ENCODE measurements at regions not wholly inside any gene's neighbourhood (a gene's known extent, or its start where the extent isn't known, plus 50 kb on each side); places are given as distances from the start of the nearest gene placed in this dataset.

DNA sequence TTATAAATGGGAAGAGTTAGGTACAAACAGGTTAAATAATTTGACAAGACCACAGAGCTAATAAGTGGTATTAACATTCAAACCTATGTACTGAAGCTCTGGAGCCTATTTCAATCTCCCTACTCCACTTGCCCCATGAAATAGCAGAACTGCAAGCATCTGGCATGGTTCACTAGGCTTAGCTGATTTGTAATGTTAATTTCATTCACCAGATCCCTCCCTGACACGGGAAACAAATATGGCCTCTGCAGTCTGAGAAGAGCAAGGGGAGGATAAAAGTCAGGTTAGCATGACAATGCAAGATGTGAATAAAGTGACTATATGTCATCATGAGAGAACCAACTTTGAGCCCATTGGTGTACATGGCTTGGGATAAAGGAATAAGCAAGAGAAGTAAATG is 428.8 kb downstream of the BRINP1 start:
- H3K9me1 ChIP-seq (ENCODE audit: control insufficient read depth, extremely low read depth, insufficient read depth, low read length), result no peaks in the 10 kb centered on the region
- no peak overlapping the region for H3K4me2 ChIP-seq (ENCODE audit: control insufficient read depth, extremely low read depth, insufficient read depth, low read depth, low read length)
- dilution Hi-C loops (cut with MboI; ENCODE audit: extremely low pct_ligation_motif_present, low sequenced_read_pairs), result no loop called here
- no peaks in the 10 kb centered on the region for H3K79me2 ChIP-seq (ENCODE audit: control insufficient read depth, insufficient read depth, low read length)
- FAIRE-seq (no peak), DNase-seq (ENCODE audit: low read depth, low spot score) (no peak)
- no peaks in the 10 kb centered on the region for H3K9me3 ChIP-seq (ENCODE audit: control insufficient read depth, low read depth, low read length)
- H4K20me1 ChIP-seq (ENCODE audit: control insufficient read depth, extremely low read depth, insufficient read depth, low read length), result no peaks in the 10 kb centered on the region
- no peak overlapping the region for H3K9ac ChIP-seq (ENCODE audit: control insufficient read depth, extremely low read depth, insufficient read depth, low read length)
- H3K4me3 ChIP-seq (ENCODE audit: control insufficient read depth in 2 of 3, extremely low read depth in 1 of 3, insufficient read depth in 2 of 3, low read depth in 1 of 3, low read length in 3 of 3), result no peak overlapping the region
- H3K4me1 ChIP-seq (ENCODE audit: control insufficient read depth, extremely low read depth, insufficient read depth, low read length), result no peaks in the 10 kb centered on the region
- H3K27me3 ChIP-seq (ENCODE audit: control insufficient read depth, extremely low read depth, insufficient read depth, low read length), result no peaks in the 10 kb centered on the region
- no peak overlapping the region for H2AFZ ChIP-seq (ENCODE audit: control insufficient read depth, low read length)
- no peak overlapping the region for H3K27ac ChIP-seq (ENCODE audit: control insufficient read depth, insufficient read depth, low read length)
- TF ChIP-seq, protein P1, sequence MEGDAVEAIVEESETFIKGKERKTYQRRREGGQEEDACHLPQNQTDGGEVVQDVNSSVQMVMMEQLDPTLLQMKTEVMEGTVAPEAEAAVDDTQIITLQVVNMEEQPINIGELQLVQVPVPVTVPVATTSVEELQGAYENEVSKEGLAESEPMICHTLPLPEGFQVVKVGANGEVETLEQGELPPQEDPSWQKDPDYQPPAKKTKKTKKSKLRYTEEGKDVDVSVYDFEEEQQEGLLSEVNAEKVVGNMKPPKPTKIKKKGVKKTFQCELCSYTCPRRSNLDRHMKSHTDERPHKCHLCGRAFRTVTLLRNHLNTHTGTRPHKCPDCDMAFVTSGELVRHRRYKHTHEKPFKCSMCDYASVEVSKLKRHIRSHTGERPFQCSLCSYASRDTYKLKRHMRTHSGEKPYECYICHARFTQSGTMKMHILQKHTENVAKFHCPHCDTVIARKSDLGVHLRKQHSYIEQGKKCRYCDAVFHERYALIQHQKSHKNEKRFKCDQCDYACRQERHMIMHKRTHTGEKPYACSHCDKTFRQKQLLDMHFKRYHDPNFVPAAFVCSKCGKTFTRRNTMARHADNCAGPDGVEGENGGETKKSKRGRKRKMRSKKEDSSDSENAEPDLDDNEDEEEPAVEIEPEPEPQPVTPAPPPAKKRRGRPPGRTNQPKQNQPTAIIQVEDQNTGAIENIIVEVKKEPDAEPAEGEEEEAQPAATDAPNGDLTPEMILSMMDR (optimal IDR thresholded peaks at IDR 0.05 in 1 of 3, IDR thresholded peaks at IDR 0.05 in 1 of 3, conservative IDR thresholded peaks at IDR 0.05 in 1 of 3; ENCODE audit: extremely low read depth in 1 of 3, insufficient read depth in 2 of 3, low read length in 3 of 3), result no peak
- no peak for TF ChIP-seq EZH2 (IDR thresholded peaks at IDR 0.05; ENCODE audit: low read length)
- no peaks in the 10 kb centered on the region for H3K36me3 ChIP-seq (ENCODE audit: control insufficient read depth in 2 of 2, extremely low read depth in 1 of 2, insufficient read depth in 2 of 2, low read length in 2 of 2)

DNA sequence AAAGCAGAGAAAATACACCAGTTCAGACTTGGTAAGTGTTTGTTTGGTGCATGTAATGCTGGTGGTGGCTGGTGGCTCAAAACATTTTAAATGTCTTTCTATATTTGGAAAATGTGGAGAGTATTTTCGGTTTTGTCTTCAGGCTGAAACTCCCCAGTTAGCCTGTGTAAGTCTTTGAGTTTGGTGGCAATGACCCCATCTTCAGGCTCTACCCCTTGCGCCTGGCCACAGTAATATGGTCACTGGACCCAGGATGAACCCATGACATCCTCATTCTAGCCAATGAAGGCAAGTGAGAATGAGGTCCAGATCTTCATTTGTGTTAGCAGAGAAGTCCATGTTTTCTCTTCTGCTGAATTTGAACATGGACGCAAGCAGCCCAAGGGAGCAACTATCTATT is 422.6 kb downstream of the BRINP1 start:
- no peak overlapping the region for H3K4me2 ChIP-seq (ENCODE audit: control insufficient read depth, extremely low read depth, insufficient read depth, low read depth, low read length)
- H3K9me3 ChIP-seq (ENCODE audit: control insufficient read depth, low read depth, low read length), result no peaks in the 10 kb centered on the region
- no peak overlapping the region for H2AFZ ChIP-seq (ENCODE audit: control insufficient read depth, low read length)
- no peaks in the 10 kb centered on the region for H4K20me1 ChIP-seq (ENCODE audit: control insufficient read depth, extremely low read depth, insufficient read depth, low read length)
- no peaks in the 10 kb centered on the region for H3K4me1 ChIP-seq (ENCODE audit: control insufficient read depth, extremely low read depth, insufficient read depth, low read length)
- no peak overlapping the region for H3K27ac ChIP-seq (ENCODE audit: control insufficient read depth, insufficient read depth, low read length)
- H3K27me3 ChIP-seq (ENCODE audit: control insufficient read depth, extremely low read depth, insufficient read depth, low read length), result no peaks in the 10 kb centered on the region
- no peak overlapping the region for H3K4me3 ChIP-seq (ENCODE audit: control insufficient read depth in 2 of 3, extremely low read depth in 1 of 3, insufficient read depth in 2 of 3, low read depth in 1 of 3, low read length in 3 of 3)
- H3K36me3 ChIP-seq (ENCODE audit: control insufficient read depth in 2 of 2, extremely low read depth in 1 of 2, insufficient read depth in 2 of 2, low read length in 2 of 2), result no peaks in the 10 kb centered on the region
- TF ChIP-seq, protein P1 (optimal IDR thresholded peaks at IDR 0.05 in 1 of 3, IDR thresholded peaks at IDR 0.05 in 1 of 3, conservative IDR thresholded peaks at IDR 0.05 in 1 of 3; ENCODE audit: extremely low read depth in 1 of 3, insufficient read depth in 2 of 3, low read length in 3 of 3), result no peak
- TF ChIP-seq EZH2 (IDR thresholded peaks at IDR 0.05; ENCODE audit: low read length), result no peak
- no peak for DNase-seq (ENCODE audit: low read depth, low spot score)
- H3K9ac ChIP-seq (ENCODE audit: control insufficient read depth, extremely low read depth, insufficient read depth, low read length), result no peak overlapping the region
- no peaks in the 10 kb centered on the region for H3K79me2 ChIP-seq (ENCODE audit: control insufficient read depth, insufficient read depth, low read length)
- no peak for FAIRE-seq
- no peaks in the 10 kb centered on the region for H3K9me1 ChIP-seq (ENCODE audit: control insufficient read depth, extremely low read depth, insufficient read depth, low read length)
- dilution Hi-C loops (cut with MboI; ENCODE audit: extremely low pct_ligation_motif_present, low sequenced_read_pairs), result no loop called here
